GM21390 (cell line): ENCODE measurements at regions not wholly inside any gene's neighbourhood (a gene's known extent, or its start where the extent isn't known, plus 50 kb on each side); places are given as distances from the start of the nearest gene placed in this dataset.

Experiments used
- ATAC-seq: cut with Tn5 transposase; IDR thresholded peaks from one replicate; pipeline ENCODE4 v1.9.1; 2021; ENCODE audit not compliant: unreplicated experiment

GRCh38 chr2:83584672-83585071 lies 874.4 kb downstream of the SUCLG1 start:
- no peak for ATAC-seq

GRCh38 chr2:83582589-83582988 lies 876.5 kb downstream of the SUCLG1 start:
- ATAC-seq: no peak

- ATAC-seq: no peak
These were observed 879.6 kb downstream of the SUCLG1 start for GRCh38 chr2:83579507-83579906.

- no peak for ATAC-seq
These were observed 880.7 kb downstream of the SUCLG1 start for GRCh38 chr2:83578405-83578804.

GRCh38 chr2:83574614-83575013 lies 884.5 kb downstream of the SUCLG1 start:
- no peak for ATAC-seq

- no peak for ATAC-seq
These were observed 886.0 kb downstream of the SUCLG1 start for GRCh38 chr2:83573060-83573459.

GRCh38 chr2:83572400-83572799 lies 886.7 kb downstream of the SUCLG1 start:
- ATAC-seq: no peak

- no peak for ATAC-seq
These were observed 891.5 kb downstream of the SUCLG1 start for GRCh38 chr2:83567551-83567950.

GRCh38 chr2:83565626-83566025 lies 893.5 kb downstream of the SUCLG1 start:
- ATAC-seq: no peak

GRCh38 chr2:83565181-83565580 lies 893.9 kb downstream of the SUCLG1 start:
- no peak for ATAC-seq

- ATAC-seq: no peak
These were observed 897.5 kb downstream of the SUCLG1 start for GRCh38 chr2:83561592-83561991.

GRCh38 chr2:83536556-83536955 lies 922.5 kb downstream of the SUCLG1 start:
- no peak for ATAC-seq

- no peak for ATAC-seq
These were observed 924.7 kb downstream of the SUCLG1 start for GRCh38 chr2:83534416-83534815.

- no peak for ATAC-seq
These were observed 927.8 kb downstream of the SUCLG1 start for GRCh38 chr2:83531206-83531826.

GRCh38 chr2:83528767-83529166 lies 930.3 kb downstream of the SUCLG1 start:
- no peak for ATAC-seq

GRCh38 chr2:83522891-83523493 lies 936.1 kb downstream of the SUCLG1 start:
- no peak for ATAC-seq

- ATAC-seq: no peak
These were observed 941.2 kb downstream of the SUCLG1 start for GRCh38 chr2:83517727-83518368.

- no peak for ATAC-seq
These were observed 942.6 kb downstream of the SUCLG1 start for GRCh38 chr2:83516503-83516902.

- no peak for ATAC-seq
These were observed 971.6 kb downstream of the SUCLG1 start for GRCh38 chr2:83487451-83487850.

GRCh38 chr2:83481436-83481835 lies 977.6 kb downstream of the SUCLG1 start:
- no peak for ATAC-seq

- ATAC-seq: no peak
These were observed 981.0 kb downstream of the SUCLG1 start for GRCh38 chr2:83478037-83478436.

- ATAC-seq: no peak
These were observed 983.7 kb downstream of the SUCLG1 start for GRCh38 chr2:83475371-83475770.

- no peak for ATAC-seq
These were observed 987.4 kb downstream of the SUCLG1 start for GRCh38 chr2:83471655-83472054.
